D721Med (cell line): ENCODE measurements at regions not wholly inside any gene's neighbourhood (a gene's known extent, or its start where the extent isn't known, plus 50 kb on each side); places are given as distances from the start of the nearest gene placed in this dataset.

Experiments
- DNase-seq: peaks from one replicate; pipeline ENCODE4 v3.0.0; 2011; ENCODE audit warnings: low spot score; ENCODE audit not compliant: insufficient read length
- FAIRE-seq: peaks from 2 replicates; lab custom pipeline; 2011; peaks lifted over from hg19 to GRCh38; lab: Jason Lieb, UNC
- CTCF ChIP-seq: IDR thresholded peaks from 2 replicates; pipeline ENCODE4 v1.5.1; 2012; ENCODE audit warnings: mild to moderate bottlenecking, control low read depth; ENCODE audit not compliant: insufficient read depth; ENCODE audit errors: missing control alignments

DNA sequence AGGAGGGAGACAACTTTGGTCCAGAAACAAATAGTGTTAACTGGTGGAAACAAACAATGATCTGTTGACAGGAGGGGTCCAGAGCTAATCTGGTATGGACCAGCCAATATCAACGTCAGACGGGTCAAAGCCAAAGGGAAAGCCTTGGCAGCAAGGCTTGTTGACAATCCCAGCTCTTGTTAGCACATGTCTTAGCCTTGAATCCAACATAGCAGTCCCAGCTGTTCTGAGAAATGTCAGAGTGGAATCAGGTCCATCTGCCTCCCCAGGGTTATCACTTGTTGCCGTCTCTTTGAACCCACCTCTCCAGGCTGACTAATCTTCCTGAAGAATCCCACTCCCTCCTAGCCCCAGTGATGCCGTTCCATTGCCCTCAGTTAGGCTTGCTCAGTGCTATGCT is 404.6 kb upstream of the MCTP2 start:
- DNase-seq (no peak), FAIRE-seq (no peak)
- TF ChIP-seq CTCF, result no peak

DNA sequence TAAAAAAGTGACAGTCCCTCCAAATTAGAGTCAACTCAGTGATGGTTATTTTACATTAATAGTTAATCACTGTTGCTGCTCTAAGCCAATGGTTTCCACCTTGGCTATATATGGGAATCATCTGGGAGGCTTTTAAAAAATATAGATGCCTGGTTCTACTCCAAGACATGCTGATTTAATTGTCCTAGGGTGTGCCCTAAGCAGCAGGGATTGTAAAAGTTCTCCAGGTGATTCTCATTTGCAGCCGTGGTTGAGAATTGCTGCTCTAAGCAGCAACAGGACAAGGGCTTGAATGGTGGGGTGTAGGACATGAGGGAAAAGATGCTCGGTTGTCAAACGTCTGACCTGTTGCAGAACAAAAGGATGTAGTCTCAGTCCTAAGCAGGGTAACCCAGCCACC is 405.1 kb upstream of the MCTP2 start:
- no peak for FAIRE-seq
- no peak for TF ChIP-seq CTCF
- DNase-seq, result no peak

GRCh38 chr15:93825682-93826081 is 405.7 kb upstream of the MCTP2 start:
- FAIRE-seq (no peak), DNase-seq (no peak)
- no peak for TF ChIP-seq CTCF

DNA sequence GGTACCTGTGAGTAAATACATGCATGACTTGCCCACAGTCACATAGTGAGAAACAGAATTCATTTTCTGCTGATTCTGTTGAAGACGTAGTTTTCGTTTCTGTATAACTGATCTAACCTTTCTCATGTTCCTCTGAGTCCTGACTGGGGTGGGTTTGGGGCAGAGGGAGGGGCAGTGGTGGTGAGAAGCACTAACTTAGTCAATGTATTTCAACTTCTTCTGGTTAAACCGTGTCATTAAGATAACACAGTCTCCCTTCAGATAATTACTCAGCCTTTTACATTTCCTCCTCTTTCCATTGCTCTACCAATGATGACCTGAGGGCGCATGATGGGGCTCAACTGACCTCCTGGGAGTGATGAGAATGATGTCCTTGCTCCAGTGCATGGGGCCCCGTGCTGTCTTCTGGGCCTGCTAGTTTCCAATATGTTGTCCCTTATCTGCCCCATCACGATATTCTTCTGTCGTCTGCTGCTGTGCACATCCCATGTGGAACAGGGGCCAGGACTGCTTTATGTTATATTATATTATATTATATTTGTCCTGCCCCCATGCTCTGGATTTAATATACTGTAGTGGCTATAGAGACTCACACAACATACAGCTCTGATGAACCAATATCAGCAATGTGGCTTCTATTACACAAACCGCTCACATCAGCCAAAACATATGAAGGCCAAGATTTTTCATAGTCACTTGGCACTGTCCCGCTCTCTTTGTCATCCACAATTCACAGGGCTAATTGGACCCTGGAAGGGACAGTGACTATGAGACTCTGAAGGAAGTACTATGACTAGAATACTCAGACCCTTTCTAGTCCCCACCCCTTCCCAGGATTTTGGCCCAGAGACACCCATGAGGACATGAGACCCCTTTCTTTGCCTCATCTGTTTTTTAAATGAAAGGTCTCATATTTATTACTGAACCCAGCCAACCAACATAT is 407.1 kb upstream of the MCTP2 start:
- no peak for DNase-seq
- FAIRE-seq, result no peak
- TF ChIP-seq CTCF, result no peak

GRCh38 chr15:93820566-93820965 is 410.8 kb upstream of the MCTP2 start:
- DNase-seq, result no peak
- TF ChIP-seq CTCF, result no peak
- no peak for FAIRE-seq

GRCh38 chr15:93819826-93820225 is 411.5 kb upstream of the MCTP2 start:
- no peak for TF ChIP-seq CTCF
- DNase-seq, result no peak
- no peak for FAIRE-seq

DNA sequence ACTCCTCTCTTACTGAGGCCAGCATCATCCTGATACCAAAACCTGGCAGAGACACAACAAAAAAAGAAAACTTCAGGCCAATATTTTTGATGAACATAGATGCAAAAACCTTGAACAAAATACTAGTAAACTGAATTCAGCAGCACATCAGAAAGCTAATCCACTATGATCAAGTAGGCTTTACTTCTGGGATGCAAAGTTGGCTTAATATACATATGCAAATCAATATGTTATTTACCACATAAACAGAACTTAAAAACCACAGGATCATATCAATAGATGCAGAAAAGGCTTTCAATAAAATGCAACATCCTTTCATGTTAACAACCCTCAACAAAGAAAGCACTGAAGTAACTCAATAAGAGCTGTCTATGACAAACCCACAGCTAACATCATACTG is 414.5 kb upstream of the MCTP2 start:
- TF ChIP-seq CTCF, result no peak
- no peak for DNase-seq
- FAIRE-seq, result no peak
